H1 (cell line): ENCODE measurements at regions not wholly inside any gene's neighbourhood (a gene's known extent, or its start where the extent isn't known, plus 50 kb on each side); places are given as distances from the start of the nearest gene placed in this dataset.

Experiments
- CTCF ChIA-PET: fragments of 300-600 bp; sonication (Branson Sonifier 250); formaldehyde crosslinking; loops from one replicate; lab custom pipeline; 2021; ENCODE audit not compliant: partially characterized antibody; lab: Charles Lee
- POLR2A ChIA-PET: fragments of 300-600 bp; sonication (Branson Sonifier 250); formaldehyde crosslinking; loops from one replicate; lab custom pipeline; 2021; ENCODE audit warnings: inconsistent platforms; ENCODE audit not compliant: partially characterized antibody; lab: Charles Lee
- DNase-seq, 2 experiments: peaks; one replicate each; pipeline versions ENCODE4 v3.0.0 to v3.0.0-alpha.2; 2010 to 2022; ENCODE audit warnings: low spot score in 2 of 2, low read depth in 1 of 2, mixed read lengths in 1 of 2
- FAIRE-seq: peaks from 2 replicates; lab custom pipeline; 2011; peaks lifted over from hg19 to GRCh38; lab: Jason Lieb, UNC
- H2AFZ ChIP-seq: 2 replicates; pipeline ENCODE4 v1.8.1; 2012; ENCODE audit warnings: low read length, inconsistent platforms
- H2AK5ac ChIP-seq: 2 replicates; pipeline ENCODE4 v1.6.1; 2013; ENCODE audit warnings: low read depth, low read length
- H2BK120ac ChIP-seq: replicated peaks from 2 replicates; pipeline ENCODE3; 2013; ENCODE audit warnings: low read depth, low read length, inconsistent platforms
- H2BK12ac ChIP-seq: 2 replicates; pipeline ENCODE4 v1.6.1; 2013; ENCODE audit warnings: low read depth, low read length
- H2BK15ac ChIP-seq: 2 replicates; pipeline ENCODE4 v1.6.1; 2013; ENCODE audit warnings: low read length
- H2BK20ac ChIP-seq: 2 replicates; pipeline ENCODE4 v1.6.1; 2013; ENCODE audit warnings: low read length
- H2BK5ac ChIP-seq: 2 replicates; pipeline ENCODE4 v1.6.1; 2013; ENCODE audit warnings: low read depth, low read length
- H3K14ac ChIP-seq: 2 replicates; pipeline ENCODE4 v1.6.1; 2013; ENCODE audit warnings: inconsistent platforms; ENCODE audit not compliant: insufficient read length
- H3K18ac ChIP-seq: 2 replicates; pipeline ENCODE4 v1.6.1; 2013; ENCODE audit warnings: low read length; ENCODE audit errors: extremely low read depth
- H3K23ac ChIP-seq: 2 replicates; pipeline ENCODE4 v1.6.1; 2013; ENCODE audit warnings: inconsistent platforms; ENCODE audit not compliant: insufficient read length
- H3K23me2 ChIP-seq: 2 replicates; pipeline ENCODE4 v1.6.1; 2013; ENCODE audit warnings: low read depth, low read length
- H3K27ac ChIP-seq: 2 replicates; pipeline ENCODE4 v1.6.1; 2011; ENCODE audit warnings: low read depth, low read length, inconsistent platforms
- H3K27me3 ChIP-seq, 4 experiments: replicated peaks in 1 of 4; 1 replicate in 1 of 4; 2 replicates in 3 of 4; pipeline versions ENCODE4 v1.6.1 to v1.8.1; 2011 to 2013; ENCODE audit warnings: low read length in 3 of 4, mild to moderate bottlenecking in 3 of 4, inconsistent platforms in 2 of 4, mixed read lengths in 2 of 4, moderate library complexity in 1 of 4; ENCODE audit not compliant: control insufficient read depth in 3 of 4, insufficient read depth in 3 of 4; ENCODE audit errors: extremely low read depth in 1 of 4
- H3K36me3 ChIP-seq, 4 experiments: 2 replicates each; pipeline versions ENCODE4 v1.6.1 to v1.8.1; 2011 to 2013; ENCODE audit warnings: mild to moderate bottlenecking in 4 of 4, low read length in 3 of 4, moderate library complexity in 2 of 4, control low read depth in 1 of 4, inconsistent platforms in 1 of 4; ENCODE audit not compliant: insufficient read depth in 4 of 4, control insufficient read depth in 2 of 4
- H3K4ac ChIP-seq: replicated peaks from 2 replicates; pipeline ENCODE3; 2013; ENCODE audit warnings: low read length, low read depth, mixed read lengths, inconsistent platforms; ENCODE audit not compliant: insufficient read length
- H3K4me1 ChIP-seq, 4 experiments: replicated peaks in 1 of 4; 1 replicate in 1 of 4; 2 replicates in 3 of 4; pipeline versions ENCODE4 v1.6.1 to v1.8.1; 2011 to 2013; ENCODE audit warnings: low read length in 3 of 4, inconsistent platforms in 2 of 4, mixed read lengths in 1 of 4; ENCODE audit not compliant: insufficient read depth in 4 of 4, control insufficient read depth in 3 of 4
- H3K4me2 ChIP-seq, 2 experiments: 2 replicates each; pipeline versions ENCODE4 v1.6.1 to v1.8.1; 2011 to 2013; ENCODE audit warnings: low read depth in 2 of 2, low read length in 2 of 2, control low read depth in 1 of 2, inconsistent platforms in 1 of 2, mild to moderate bottlenecking in 1 of 2; ENCODE audit not compliant: insufficient read depth in 1 of 2
- H3K4me3 ChIP-seq, 4 experiments: fragments of 200-600, 300-600 bp in 1 of 4; sonication (generic), shearing (Covaris generic), sonication (Bioruptor Twin) in 1 of 4; 2 replicates each; pipeline versions ENCODE4 v1.5.1 to v1.8.1; 2011 to 2016; ENCODE audit warnings: low read length in 4 of 4, low read depth in 3 of 4, control low read depth in 2 of 4, inconsistent platforms in 2 of 4, mild to moderate bottlenecking in 2 of 4, mixed read lengths in 1 of 4, moderate library complexity in 1 of 4; ENCODE audit not compliant: insufficient read depth in 2 of 4; ENCODE audit errors: extremely low read depth in 1 of 4
- H3K56ac ChIP-seq: replicated peaks from 2 replicates; pipeline ENCODE3; 2013; ENCODE audit warnings: low read depth, mild to moderate bottlenecking, mixed read lengths, low read length, inconsistent platforms; ENCODE audit not compliant: insufficient read length
- H3K79me1 ChIP-seq: 2 replicates; pipeline ENCODE4 v1.6.1; 2013; ENCODE audit warnings: low read depth, low read length, control low read depth
- H3K79me2 ChIP-seq, 2 experiments: 2 replicates each; pipeline versions ENCODE4 v1.6.1 to v1.8.1; 2012 to 2013; ENCODE audit warnings: low read length in 2 of 2, mild to moderate bottlenecking in 2 of 2, inconsistent platforms in 1 of 2; ENCODE audit not compliant: insufficient read depth in 2 of 2, control insufficient read depth in 1 of 2
- H3K9ac ChIP-seq, 4 experiments: replicated peaks in 1 of 4; 1 replicate in 1 of 4; 2 replicates in 3 of 4; pipeline versions ENCODE4 v1.6.1 to v1.8.1; 2011 to 2013; ENCODE audit warnings: low read depth in 3 of 4, low read length in 3 of 4, control low read depth in 2 of 4, mild to moderate bottlenecking in 2 of 4, moderate library complexity in 2 of 4, inconsistent platforms in 1 of 4; ENCODE audit errors: extremely low read depth in 1 of 4
- H3K9me3 ChIP-seq, 2 experiments: 2 replicates each; pipeline versions ENCODE4 v1.6.1 to v1.8.1; 2012 to 2013; ENCODE audit warnings: mild to moderate bottlenecking in 2 of 2, moderate library complexity in 2 of 2, control low read depth in 1 of 2, inconsistent platforms in 1 of 2, low read depth in 1 of 2, low read length in 1 of 2, mixed read lengths in 1 of 2; ENCODE audit not compliant: insufficient read depth in 2 of 2
- H4K20me1 ChIP-seq, 2 experiments: replicated peaks in 1 of 2; 2 replicates each; pipeline versions ENCODE3 to v1.8.1; 2011 to 2013; ENCODE audit warnings: inconsistent platforms in 2 of 2, low read length in 2 of 2, mild to moderate bottlenecking in 1 of 2; ENCODE audit not compliant: insufficient read depth in 2 of 2, control insufficient read depth in 1 of 2
- H4K5ac ChIP-seq: 2 replicates; pipeline ENCODE4 v1.6.1; 2013; ENCODE audit warnings: low read length, low read depth, mixed read lengths, inconsistent platforms; ENCODE audit not compliant: insufficient read length
- H4K8ac ChIP-seq: 2 replicates; pipeline ENCODE4 v1.8.0; 2013; ENCODE audit warnings: mild to moderate bottlenecking, moderate library complexity, low read length, inconsistent platforms; ENCODE audit not compliant: insufficient read depth; ENCODE audit errors: extremely low read depth
- H4K91ac ChIP-seq: replicated peaks from 2 replicates; pipeline ENCODE3; 2013; ENCODE audit warnings: low read length, mixed read lengths, inconsistent platforms; ENCODE audit not compliant: insufficient read length
- ATF3 ChIP-seq: IDR thresholded peaks from 2 replicates; pipeline ENCODE4 v1.6.1; 2011; ENCODE audit warnings: low read depth, mild to moderate bottlenecking, low read length; ENCODE audit not compliant: insufficient read depth
- BCL11A ChIP-seq, 2 experiments: IDR thresholded peaks; one replicate each; pipeline ENCODE4 v1.6.1; 2011; ENCODE audit warnings: low read depth in 2 of 2, low read length in 2 of 2, mild to moderate bottlenecking in 2 of 2
- CHD1 ChIP-seq: IDR thresholded peaks from 2 replicates; pipeline ENCODE4 v1.6.1; 2012; ENCODE audit warnings: low read depth, low read length, improper control_type of control experiment
- GTF2F1 ChIP-seq: IDR thresholded peaks from 2 replicates; pipeline ENCODE4 v1.6.1; 2012; ENCODE audit warnings: low read depth, low read length, improper control_type of control experiment, borderline replicate concordance
- SP4 ChIP-seq: IDR thresholded peaks from 2 replicates; pipeline ENCODE4 v1.6.1; 2012; ENCODE audit warnings: low read length, inconsistent platforms
- SUZ12 ChIP-seq: fragments of 200-600 bp; sonication (generic); IDR thresholded peaks from 2 replicates; pipeline ENCODE4 v1.6.1; 2012; ENCODE audit warnings: mild to moderate bottlenecking, inconsistent platforms, low read length, moderate library complexity, mixed read lengths
- TAF7 ChIP-seq: optimal IDR thresholded peaks from 2 replicates; pipeline ENCODE3; 2011; ENCODE audit warnings: low read depth, mild to moderate bottlenecking, inconsistent platforms, low read length, moderate library complexity, borderline replicate concordance
- TEAD4 ChIP-seq: IDR thresholded peaks from 2 replicates; pipeline ENCODE4 v1.6.1; 2012; ENCODE audit warnings: low read depth, low read length, inconsistent platforms, mixed read lengths
- WGBS, 2 experiments: shearing (Covaris generic) in 1 of 2; methylation state at CpG; one replicate each; pipeline versions ENCODE4 v1.1.6 to v1.1.7; 2013 to 2015; ENCODE audit warnings: low lambda C conversion rate in 2 of 2, mixed read lengths in 2 of 2, inconsistent platforms in 1 of 2, low coverage in 1 of 2, missing lambda C conversion rate in 1 of 2; ENCODE audit not compliant: insufficient replicate concordance in 2 of 2, insufficient coverage in 1 of 2, insufficient read length in 1 of 2; ENCODE audit errors: extremely low coverage in 1 of 2, missing lambda C conversion rate in 1 of 2; 5-methylcytosine and 5-hydroxymethylcytosine counted together

GRCh38 chr5:56297851-56298250, 64.7 kb upstream of the ANKRD55 start:
- no peak overlapping the region for H2BK120ac ChIP-seq
- no peaks in the 10 kb centered on the region for H3K36me3 ChIP-seq
- H4K8ac ChIP-seq = no peak overlapping the region
- TF ChIP-seq CHD1 (no peak), SUZ12 (no peak), TEAD4 (no peak), SP4 (no peak), TAF7 (no peak), GTF2F1 (no peak), ATF3 (no peak), BCL11A (IDR thresholded peaks at IDR 0.05; ENCODE audit: low read depth in 2 of 2, low read length in 2 of 2) (no peak)
- H3K56ac ChIP-seq = no peak overlapping the region
- no peak overlapping the region for H2BK20ac ChIP-seq
- no peak overlapping the region for H3K4ac ChIP-seq
- H3K79me1 ChIP-seq = no peaks in the 10 kb centered on the region
- DNase-seq (no peak), FAIRE-seq (no peak)
- CTCF ChIA-PET = interaction anchor here (1.2 kb wide), 1 partner anchor 33 kb away, joined by 3 read pairs; no protein-coding TSS in a partner anchor
- H2AFZ ChIP-seq = no peak overlapping the region
- POLR2A ChIA-PET = no interaction called here
- no peak overlapping the region for H2AK5ac ChIP-seq
- no peak overlapping the region for H2BK5ac ChIP-seq
- no peak overlapping the region for H4K91ac ChIP-seq
- 50% methylated on average over 2 of the region's 2 CpGs; no CpG with 5 or more reads in 1 of the 2 experiments for WGBS, 2 experiments
- no peak overlapping the region for H3K4me2 ChIP-seq
- no peak overlapping the region for H3K23ac ChIP-seq
- H3K27me3 ChIP-seq = no peaks in the 10 kb centered on the region
- H3K79me2 ChIP-seq = no peaks in the 10 kb centered on the region
- no peak overlapping the region for H2BK15ac ChIP-seq
- H3K4me3 ChIP-seq = no peak overlapping the region
- H3K14ac ChIP-seq = no peak overlapping the region
- no peak overlapping the region for H3K9ac ChIP-seq
- H3K9me3 ChIP-seq = peaks cover 0 to 10% of the 10 kb centered on the region in 2 experiments; a peak in 2 of 4 replicates
- no peaks in the 10 kb centered on the region for H4K20me1 ChIP-seq
- H3K23me2 ChIP-seq = no peaks in the 10 kb centered on the region; the same call in 1 of the 2 replicates
- no peak overlapping the region for H3K18ac ChIP-seq
- H3K27ac ChIP-seq = no peak overlapping the region
- H3K4me1 ChIP-seq = no peaks in the 10 kb centered on the region
- no peak overlapping the region for H4K5ac ChIP-seq
- H2BK12ac ChIP-seq = no peak overlapping the region
